ENCODE measurements at regions not wholly inside any gene's neighbourhood (a gene's known extent, or its start where the extent isn't known, plus 50 kb on each side); places are given as distances from the start of the nearest gene placed in this dataset.

- Histone ChIP-seq H3K9me3 (ENCODE audit: control insufficient read depth, insufficient read depth, low read depth, low read length) (no peaks in the 10 kb centered on the region), H3K27ac (ENCODE audit: extremely low read depth, low read depth, low read length) (no peak overlapping the region), H3K4me1 (ENCODE audit: control insufficient read depth, insufficient read depth, low read length) (no peaks in the 10 kb centered on the region), H3K4me3 (ENCODE audit: low read depth, low read length) (no peak overlapping the region), H3K36me3 (ENCODE audit: control insufficient read depth in 2 of 2, insufficient read depth in 1 of 2, low read length in 2 of 2) (no peaks in the 10 kb centered on the region)
- CTCF ChIA-PET: no interaction called here
- POLR2A ChIA-PET: no interaction called here
- TF ChIP-seq ZSCAN4 (tag by site-specific recombination; IDR thresholded peaks at IDR 0.05) (no peak), SETDB1 (IDR thresholded peaks at IDR 0.05; ENCODE audit: insufficient read length, low read length) (no peak), ZNF266 (tag by site-specific recombination; IDR thresholded peaks at IDR 0.05; ENCODE audit: low read depth) (no peak), OVOL3 (tag by site-specific recombination; IDR thresholded peaks at IDR 0.05) (no peak), ZBTB11 (tag by site-specific recombination; conservative IDR thresholded peaks at IDR 0.05; ENCODE audit: low read depth) (no peak)
Measured at GRCh38 chr9:13396418-13396817, 116.9 kb upstream of the MPDZ start.

GRCh38 chr9:13395156-13395555 lies 115.7 kb upstream of the MPDZ start:
- Histone ChIP-seq H3K4me1 (ENCODE audit: control insufficient read depth, insufficient read depth, low read length) (no peaks in the 10 kb centered on the region), H3K36me3 (ENCODE audit: control insufficient read depth in 2 of 2, insufficient read depth in 1 of 2, low read length in 2 of 2) (no peaks in the 10 kb centered on the region), H3K9me3 (ENCODE audit: control insufficient read depth, insufficient read depth, low read depth, low read length) (no peaks in the 10 kb centered on the region), H3K27ac (ENCODE audit: extremely low read depth, low read depth, low read length) (no peak overlapping the region), H3K4me3 (ENCODE audit: low read depth, low read length) (no peak overlapping the region)
- POLR2A ChIA-PET: no interaction called here
- CTCF ChIA-PET: no interaction called here
- TF ChIP-seq ZNF140 (tag by site-specific recombination; IDR thresholded peaks at IDR 0.05) (no peak), TCF7L2 (IDR thresholded peaks at IDR 0.05; ENCODE audit: borderline replicate concordance, low read depth, low read length) (no peak), ZNF24 (tag by site-specific recombination; IDR thresholded peaks at IDR 0.05) (no peak), ZNF623 (tag by site-specific recombination; IDR thresholded peaks at IDR 0.05) (no peak), ZFHX2 (tag by site-specific recombination; conservative IDR thresholded peaks at IDR 0.05) (no peak), ZNF248 (tag by site-specific recombination; IDR thresholded peaks at IDR 0.05) (no peak), ZNF707 (tag by site-specific recombination; IDR thresholded peaks at IDR 0.05) (no peak), ZNF449 (tag by site-specific recombination; IDR thresholded peaks at IDR 0.05) (no peak), ZNF692 (tag by site-specific recombination; IDR thresholded peaks at IDR 0.05) (no peak), ZNF133 (tag by site-specific recombination; IDR thresholded peaks at IDR 0.05) (no peak), PRDM2 (tag by site-specific recombination; IDR thresholded peaks at IDR 0.05; ENCODE audit: borderline replicate concordance) (no peak), ZNF169 (tag by site-specific recombination; IDR thresholded peaks at IDR 0.05) (no peak), ZNF664 (tag by site-specific recombination; IDR thresholded peaks at IDR 0.05) (no peak), ZFP3 (tag by site-specific recombination; IDR thresholded peaks at IDR 0.05; ENCODE audit: low read depth) (no peak), ZNF701 (tag by site-specific recombination; IDR thresholded peaks at IDR 0.05) (no peak), ZXDB (tag by site-specific recombination; IDR thresholded peaks at IDR 0.05) (no peak), ZSCAN16 (tag by site-specific recombination; IDR thresholded peaks at IDR 0.05) (no peak)

Data from HEK293 (cell line).